ENCODE measurements at regions not wholly inside any gene's neighbourhood (a gene's known extent, or its start where the extent isn't known, plus 50 kb on each side); places are given as distances from the start of the nearest gene placed in this dataset.

GRCh38 chr14:57938533-57938932 is 72.6 kb upstream of the SLC35F4 start:
- TF ChIP-seq CTCF (IDR thresholded peaks at IDR 0.05), result no peak
- no peak for TF ChIP-seq POLR2AphosphoS5 (IDR thresholded peaks at IDR 0.05; ENCODE audit: low read depth, low read length)

All from Panc1 (cell line).